Astrocyte of the cerebellum (primary cell): ENCODE measurements at regions not wholly inside any gene's neighbourhood (a gene's known extent, or its start where the extent isn't known, plus 50 kb on each side); places are given as distances from the start of the nearest gene placed in this dataset.

Source experiments
- DNase-seq: peaks from one replicate; pipeline ENCODE4 v3.0.0-alpha.2; 2011; ENCODE audit warnings: low read depth
- H3K4me3 ChIP-seq: 2 replicates; pipeline ENCODE4 v1.5.1; 2011; ENCODE audit warnings: mild to moderate bottlenecking, low read depth, low read length, moderate library complexity
- CTCF ChIP-seq: IDR thresholded peaks from 2 replicates; pipeline ENCODE4 v1.5.1; 2012; ENCODE audit warnings: low read length, low read depth, moderate library complexity, mild to moderate bottlenecking; ENCODE audit errors: missing control alignments
- in situ Hi-C: cut with HindIII; loops from 2 replicates; pipeline ENCODE4 v1.10.0; 2017; ENCODE audit warnings: low sequenced_read_pairs

GRCh38 chr7:94748376-94748775 is 92.4 kb upstream of the SGCE start:
- DNase-seq: no peak
- no peak overlapping the region for H3K4me3 ChIP-seq
- in situ Hi-C loops: no loop called here
- no peak for TF ChIP-seq CTCF

GRCh38 chr7:94760446-94761100 is 104.6 kb upstream of the SGCE start:
- no peak for TF ChIP-seq CTCF
- H3K4me3 ChIP-seq: no peak overlapping the region
- in situ Hi-C loops: no loop called here
- DNase-seq: no peak

- TF ChIP-seq CTCF: no peak
- in situ Hi-C loops: no loop called here
- no peak for DNase-seq
- no peak overlapping the region for H3K4me3 ChIP-seq
Measured at GRCh38 chr7:94761451-94761850, 105.5 kb upstream of the SGCE start.

GRCh38 chr7:94763268-94763667 is 107.3 kb upstream of the SGCE start:
- no peak for TF ChIP-seq CTCF
- no peak overlapping the region for H3K4me3 ChIP-seq
- DNase-seq: no peak
- in situ Hi-C loops: no loop called here

GRCh38 chr7:94769724-94770123 is 113.8 kb upstream of the SGCE start:
- in situ Hi-C loops: no loop called here
- no peak for TF ChIP-seq CTCF
- DNase-seq: no peak
- H3K4me3 ChIP-seq: no peak overlapping the region

- no peak for DNase-seq
- in situ Hi-C loops: no loop called here
- no peak for TF ChIP-seq CTCF
- H3K4me3 ChIP-seq: no peak overlapping the region
Measured at GRCh38 chr7:94778711-94779459, 123.0 kb upstream of the SGCE start.
